ENCODE measurements at regions not wholly inside any gene's neighbourhood (a gene's known extent, or its start where the extent isn't known, plus 50 kb on each side); places are given as distances from the start of the nearest gene placed in this dataset.

- DNase-seq (ENCODE audit: low read depth), result peak; percentile 19
- H3K4me3 ChIP-seq (replicated peaks; ENCODE audit: low read depth, low read length), result no peak overlapping the region
- TF ChIP-seq CTCF (IDR thresholded peaks at IDR 0.05; ENCODE audit: low read length, missing control alignments), result no peak
Observed at GRCh38 chr1:229058729-229059128, 212.2 kb upstream of the RAB4A start.

GRCh38 chr1:229059671-229060539 lies 211.0 kb upstream of the RAB4A start:
- DNase-seq (ENCODE audit: low read depth), result peak; percentile 90
- no peak for TF ChIP-seq CTCF (IDR thresholded peaks at IDR 0.05; ENCODE audit: low read length, missing control alignments)
- no peak overlapping the region for H3K4me3 ChIP-seq (replicated peaks; ENCODE audit: low read depth, low read length)

GRCh38 chr1:229062135-229062534 lies 208.8 kb upstream of the RAB4A start:
- H3K4me3 ChIP-seq (replicated peaks; ENCODE audit: low read depth, low read length), result no peak overlapping the region
- no peak for TF ChIP-seq CTCF (IDR thresholded peaks at IDR 0.05; ENCODE audit: low read length, missing control alignments)
- DNase-seq (ENCODE audit: low read depth), result no peak

- no peak for TF ChIP-seq CTCF (IDR thresholded peaks at IDR 0.05; ENCODE audit: low read length, missing control alignments)
- no peak overlapping the region for H3K4me3 ChIP-seq (replicated peaks; ENCODE audit: low read depth, low read length)
- no peak for DNase-seq (ENCODE audit: low read depth)
Observed at GRCh38 chr1:229063154-229063773, 207.6 kb upstream of the RAB4A start.

- TF ChIP-seq CTCF (IDR thresholded peaks at IDR 0.05; ENCODE audit: low read length, missing control alignments), result no peak
- DNase-seq (ENCODE audit: low read depth), result peak; percentile 8
- H3K4me3 ChIP-seq (replicated peaks; ENCODE audit: low read depth, low read length), result no peak overlapping the region
Observed at GRCh38 chr1:229064320-229065168, 206.4 kb upstream of the RAB4A start.

- no peak for TF ChIP-seq CTCF (IDR thresholded peaks at IDR 0.05; ENCODE audit: low read length, missing control alignments)
- no peak overlapping the region for H3K4me3 ChIP-seq (replicated peaks; ENCODE audit: low read depth, low read length)
- no peak for DNase-seq (ENCODE audit: low read depth)
Observed at GRCh38 chr1:229065613-229066012, 205.3 kb upstream of the RAB4A start.
